Hematopoietic multipotent progenitor cell treated with erythropoietin and hydrocortisone succinate and interleukin-3 and kit ligand, for 15 days (in vitro differentiated cells): ENCODE measurements at regions not wholly inside any gene's neighbourhood (a gene's known extent, or its start where the extent isn't known, plus 50 kb on each side); places are given as distances from the start of the nearest gene placed in this dataset.

Source experiments
- DNase-seq: peaks from one replicate; pipeline ENCODE4 v3.0.0-alpha.2; 2015; ENCODE audit warnings: low spot score

GRCh38 chr3:30496066-30496966, 110.1 kb upstream of the TGFBR2 start:
- no peak for DNase-seq

GRCh38 chr3:30498587-30498967, 107.8 kb upstream of the TGFBR2 start:
- no peak for DNase-seq

- no peak for DNase-seq
Measured at GRCh38 chr3:30500666-30501399, 105.6 kb upstream of the TGFBR2 start.

GRCh38 chr3:30501526-30501925, 104.9 kb upstream of the TGFBR2 start:
- DNase-seq, result no peak

- no peak for DNase-seq
Measured at GRCh38 chr3:30502051-30502741, 104.2 kb upstream of the TGFBR2 start.

GRCh38 chr3:30502742-30503073, 103.7 kb upstream of the TGFBR2 start:
- DNase-seq, result no peak

GRCh38 chr3:30503446-30503845, 103.0 kb upstream of the TGFBR2 start:
- no peak for DNase-seq

GRCh38 chr3:30504939-30505338, 101.5 kb upstream of the TGFBR2 start:
- DNase-seq, result no peak

- DNase-seq, result no peak
Measured at GRCh38 chr3:30505866-30506520, 100.4 kb upstream of the TGFBR2 start.

GRCh38 chr3:30508339-30508738, 98.1 kb upstream of the TGFBR2 start:
- DNase-seq, result no peak

- no peak for DNase-seq
Measured at GRCh38 chr3:30510596-30510995, 95.8 kb upstream of the TGFBR2 start.

- DNase-seq, result no peak
Measured at GRCh38 chr3:30511524-30512251, 94.7 kb upstream of the TGFBR2 start.

- no peak for DNase-seq
Measured at GRCh38 chr3:30512576-30512975, 93.8 kb upstream of the TGFBR2 start.

GRCh38 chr3:30513374-30514152, 92.8 kb upstream of the TGFBR2 start:
- no peak for DNase-seq

- DNase-seq, result no peak
Measured at GRCh38 chr3:30516238-30516637, 90.2 kb upstream of the TGFBR2 start.

GRCh38 chr3:30518181-30518864, 88.1 kb upstream of the TGFBR2 start:
- no peak for DNase-seq

GRCh38 chr3:30518872-30519271, 87.5 kb upstream of the TGFBR2 start:
- no peak for DNase-seq

GRCh38 chr3:30520699-30521098, 85.7 kb upstream of the TGFBR2 start:
- no peak for DNase-seq

GRCh38 chr3:30521156-30521715, 85.2 kb upstream of the TGFBR2 start:
- no peak for DNase-seq

- no peak for DNase-seq
Measured at GRCh38 chr3:30522476-30522875, 83.9 kb upstream of the TGFBR2 start.
